H1 (cell line): ENCODE measurements at regions not wholly inside any gene's neighbourhood (a gene's known extent, or its start where the extent isn't known, plus 50 kb on each side); places are given as distances from the start of the nearest gene placed in this dataset.

Experiments
- CTCF ChIA-PET: fragments of 300-600 bp; sonication (Branson Sonifier 250); formaldehyde crosslinking; loops from one replicate; lab custom pipeline; 2021; ENCODE audit not compliant: partially characterized antibody; lab: Charles Lee
- POLR2A ChIA-PET: fragments of 300-600 bp; sonication (Branson Sonifier 250); formaldehyde crosslinking; loops from one replicate; lab custom pipeline; 2021; ENCODE audit warnings: inconsistent platforms; ENCODE audit not compliant: partially characterized antibody; lab: Charles Lee
- DNase-seq, 2 experiments: peaks; one replicate each; pipeline versions ENCODE4 v3.0.0 to v3.0.0-alpha.2; 2010 to 2022; ENCODE audit warnings: low spot score in 2 of 2, low read depth in 1 of 2, mixed read lengths in 1 of 2
- FAIRE-seq: peaks from 2 replicates; lab custom pipeline; 2011; peaks lifted over from hg19 to GRCh38; lab: Jason Lieb, UNC
- H2AFZ ChIP-seq: 2 replicates; pipeline ENCODE4 v1.8.1; 2012; ENCODE audit warnings: low read length, inconsistent platforms
- H2AK5ac ChIP-seq: 2 replicates; pipeline ENCODE4 v1.6.1; 2013; ENCODE audit warnings: low read depth, low read length
- H2BK120ac ChIP-seq: replicated peaks from 2 replicates; pipeline ENCODE3; 2013; ENCODE audit warnings: low read depth, low read length, inconsistent platforms
- H2BK12ac ChIP-seq: 2 replicates; pipeline ENCODE4 v1.6.1; 2013; ENCODE audit warnings: low read depth, low read length
- H2BK15ac ChIP-seq: 2 replicates; pipeline ENCODE4 v1.6.1; 2013; ENCODE audit warnings: low read length
- H2BK20ac ChIP-seq: 2 replicates; pipeline ENCODE4 v1.6.1; 2013; ENCODE audit warnings: low read length
- H2BK5ac ChIP-seq: 2 replicates; pipeline ENCODE4 v1.6.1; 2013; ENCODE audit warnings: low read depth, low read length
- H3K14ac ChIP-seq: 2 replicates; pipeline ENCODE4 v1.6.1; 2013; ENCODE audit warnings: inconsistent platforms; ENCODE audit not compliant: insufficient read length
- H3K18ac ChIP-seq: 2 replicates; pipeline ENCODE4 v1.6.1; 2013; ENCODE audit warnings: low read length; ENCODE audit errors: extremely low read depth
- H3K23ac ChIP-seq: 2 replicates; pipeline ENCODE4 v1.6.1; 2013; ENCODE audit warnings: inconsistent platforms; ENCODE audit not compliant: insufficient read length
- H3K23me2 ChIP-seq: 2 replicates; pipeline ENCODE4 v1.6.1; 2013; ENCODE audit warnings: low read depth, low read length
- H3K27ac ChIP-seq: 2 replicates; pipeline ENCODE4 v1.6.1; 2011; ENCODE audit warnings: low read depth, low read length, inconsistent platforms
- H3K27me3 ChIP-seq, 4 experiments: replicated peaks in 1 of 4; 1 replicate in 1 of 4; 2 replicates in 3 of 4; pipeline versions ENCODE4 v1.6.1 to v1.8.1; 2011 to 2013; ENCODE audit warnings: low read length in 3 of 4, mild to moderate bottlenecking in 3 of 4, inconsistent platforms in 2 of 4, mixed read lengths in 2 of 4, moderate library complexity in 1 of 4; ENCODE audit not compliant: control insufficient read depth in 3 of 4, insufficient read depth in 3 of 4; ENCODE audit errors: extremely low read depth in 1 of 4
- H3K36me3 ChIP-seq, 4 experiments: 2 replicates each; pipeline versions ENCODE4 v1.6.1 to v1.8.1; 2011 to 2013; ENCODE audit warnings: mild to moderate bottlenecking in 4 of 4, low read length in 3 of 4, moderate library complexity in 2 of 4, control low read depth in 1 of 4, inconsistent platforms in 1 of 4; ENCODE audit not compliant: insufficient read depth in 4 of 4, control insufficient read depth in 2 of 4
- H3K4ac ChIP-seq: replicated peaks from 2 replicates; pipeline ENCODE3; 2013; ENCODE audit warnings: low read length, low read depth, mixed read lengths, inconsistent platforms; ENCODE audit not compliant: insufficient read length
- H3K4me1 ChIP-seq, 4 experiments: replicated peaks in 1 of 4; 1 replicate in 1 of 4; 2 replicates in 3 of 4; pipeline versions ENCODE4 v1.6.1 to v1.8.1; 2011 to 2013; ENCODE audit warnings: low read length in 3 of 4, inconsistent platforms in 2 of 4, mixed read lengths in 1 of 4; ENCODE audit not compliant: insufficient read depth in 4 of 4, control insufficient read depth in 3 of 4
- H3K4me2 ChIP-seq, 2 experiments: 2 replicates each; pipeline versions ENCODE4 v1.6.1 to v1.8.1; 2011 to 2013; ENCODE audit warnings: low read depth in 2 of 2, low read length in 2 of 2, control low read depth in 1 of 2, inconsistent platforms in 1 of 2, mild to moderate bottlenecking in 1 of 2; ENCODE audit not compliant: insufficient read depth in 1 of 2
- H3K4me3 ChIP-seq, 4 experiments: fragments of 200-600, 300-600 bp in 1 of 4; sonication (generic), shearing (Covaris generic), sonication (Bioruptor Twin) in 1 of 4; 2 replicates each; pipeline versions ENCODE4 v1.5.1 to v1.8.1; 2011 to 2016; ENCODE audit warnings: low read length in 4 of 4, low read depth in 3 of 4, control low read depth in 2 of 4, inconsistent platforms in 2 of 4, mild to moderate bottlenecking in 2 of 4, mixed read lengths in 1 of 4, moderate library complexity in 1 of 4; ENCODE audit not compliant: insufficient read depth in 2 of 4; ENCODE audit errors: extremely low read depth in 1 of 4
- H3K56ac ChIP-seq: replicated peaks from 2 replicates; pipeline ENCODE3; 2013; ENCODE audit warnings: low read depth, mild to moderate bottlenecking, mixed read lengths, low read length, inconsistent platforms; ENCODE audit not compliant: insufficient read length
- H3K79me1 ChIP-seq: 2 replicates; pipeline ENCODE4 v1.6.1; 2013; ENCODE audit warnings: low read depth, low read length, control low read depth
- H3K79me2 ChIP-seq, 2 experiments: 2 replicates each; pipeline versions ENCODE4 v1.6.1 to v1.8.1; 2012 to 2013; ENCODE audit warnings: low read length in 2 of 2, mild to moderate bottlenecking in 2 of 2, inconsistent platforms in 1 of 2; ENCODE audit not compliant: insufficient read depth in 2 of 2, control insufficient read depth in 1 of 2
- H3K9ac ChIP-seq, 4 experiments: replicated peaks in 1 of 4; 1 replicate in 1 of 4; 2 replicates in 3 of 4; pipeline versions ENCODE4 v1.6.1 to v1.8.1; 2011 to 2013; ENCODE audit warnings: low read depth in 3 of 4, low read length in 3 of 4, control low read depth in 2 of 4, mild to moderate bottlenecking in 2 of 4, moderate library complexity in 2 of 4, inconsistent platforms in 1 of 4; ENCODE audit errors: extremely low read depth in 1 of 4
- H3K9me3 ChIP-seq, 2 experiments: 2 replicates each; pipeline versions ENCODE4 v1.6.1 to v1.8.1; 2012 to 2013; ENCODE audit warnings: mild to moderate bottlenecking in 2 of 2, moderate library complexity in 2 of 2, control low read depth in 1 of 2, inconsistent platforms in 1 of 2, low read depth in 1 of 2, low read length in 1 of 2, mixed read lengths in 1 of 2; ENCODE audit not compliant: insufficient read depth in 2 of 2
- H4K20me1 ChIP-seq, 2 experiments: replicated peaks in 1 of 2; 2 replicates each; pipeline versions ENCODE3 to v1.8.1; 2011 to 2013; ENCODE audit warnings: inconsistent platforms in 2 of 2, low read length in 2 of 2, mild to moderate bottlenecking in 1 of 2; ENCODE audit not compliant: insufficient read depth in 2 of 2, control insufficient read depth in 1 of 2
- H4K5ac ChIP-seq: 2 replicates; pipeline ENCODE4 v1.6.1; 2013; ENCODE audit warnings: low read length, low read depth, mixed read lengths, inconsistent platforms; ENCODE audit not compliant: insufficient read length
- H4K8ac ChIP-seq: 2 replicates; pipeline ENCODE4 v1.8.0; 2013; ENCODE audit warnings: mild to moderate bottlenecking, moderate library complexity, low read length, inconsistent platforms; ENCODE audit not compliant: insufficient read depth; ENCODE audit errors: extremely low read depth
- H4K91ac ChIP-seq: replicated peaks from 2 replicates; pipeline ENCODE3; 2013; ENCODE audit warnings: low read length, mixed read lengths, inconsistent platforms; ENCODE audit not compliant: insufficient read length
- CBX5 ChIP-seq: fragments of 300-800, 300-1000 bp; sonication (generic); IDR thresholded peaks from 2 replicates; pipeline ENCODE4 v1.7.1; 2016; ENCODE audit warnings: antibody characterized with exemption, low read length, low read depth
- EP300 ChIP-seq, 2 experiments: IDR thresholded peaks; 1 replicate in 1 of 2; 2 replicates in 1 of 2; pipeline ENCODE4 v1.6.1; 2011 to 2012; ENCODE audit warnings: low read depth in 2 of 2, low read length in 2 of 2, mild to moderate bottlenecking in 2 of 2, borderline replicate concordance in 1 of 2, inconsistent platforms in 1 of 2, moderate library complexity in 1 of 2
- NRF1 ChIP-seq: IDR thresholded peaks from 2 replicates; pipeline ENCODE4 v1.6.1; 2011; ENCODE audit warnings: mild to moderate bottlenecking, low read depth, low read length, improper control_type of control experiment
- RBBP5 ChIP-seq: IDR thresholded peaks from 2 replicates; pipeline ENCODE4 v1.7.1; 2012; ENCODE audit warnings: low read depth, mild to moderate bottlenecking, inconsistent platforms, low read length, moderate library complexity, borderline replicate concordance
- SAP30 ChIP-seq: fragments of 300-600 bp; sonication (generic); IDR thresholded peaks from 2 replicates; pipeline ENCODE4 v1.7.1; 2012; ENCODE audit warnings: low read length, moderate library complexity, mild to moderate bottlenecking, inconsistent platforms; ENCODE audit not compliant: insufficient read depth, insufficient replicate concordance
- YY1 ChIP-seq: IDR thresholded peaks from 2 replicates; pipeline ENCODE4 v1.6.1; 2011; ENCODE audit warnings: low read depth, mild to moderate bottlenecking, low read length
- ZNF274 ChIP-seq: IDR thresholded peaks from 2 replicates; pipeline ENCODE4 v1.7.0; 2012; ENCODE audit warnings: low read length, borderline replicate concordance; ENCODE audit errors: extremely low read depth
- WGBS, 2 experiments: shearing (Covaris generic) in 1 of 2; methylation state at CpG; one replicate each; pipeline versions ENCODE4 v1.1.6 to v1.1.7; 2013 to 2015; ENCODE audit warnings: low lambda C conversion rate in 2 of 2, mixed read lengths in 2 of 2, inconsistent platforms in 1 of 2, low coverage in 1 of 2, missing lambda C conversion rate in 1 of 2; ENCODE audit not compliant: insufficient replicate concordance in 2 of 2, insufficient coverage in 1 of 2, insufficient read length in 1 of 2; ENCODE audit errors: extremely low coverage in 1 of 2, missing lambda C conversion rate in 1 of 2; 5-methylcytosine and 5-hydroxymethylcytosine counted together

DNA sequence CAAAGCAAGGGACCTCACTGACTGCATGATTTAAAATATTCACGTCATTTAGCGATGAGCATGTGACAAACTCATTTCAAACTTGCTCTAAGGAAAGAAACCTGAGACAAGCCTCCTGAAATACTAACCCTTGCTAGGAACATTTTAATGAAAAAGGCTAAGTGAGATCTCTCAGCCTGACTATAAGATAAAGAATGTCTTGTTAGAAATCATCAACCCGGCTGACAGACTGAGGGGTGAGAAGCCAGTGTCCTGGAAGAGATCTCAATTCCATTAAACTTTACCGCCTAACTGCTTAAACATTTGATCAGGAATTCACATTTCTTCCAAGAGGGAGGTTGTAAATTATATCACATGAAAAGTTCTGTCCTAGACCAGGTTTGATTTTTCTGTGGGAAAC, 274.8 kb upstream of the EXOC2 start:
- Histone ChIP-seq H3K36me3 (no peaks in the 10 kb centered on the region), H3K79me2 (no peaks in the 10 kb centered on the region), H2BK20ac (no peak overlapping the region), H3K27ac (no peak overlapping the region), H3K4me1 (no peaks in the 10 kb centered on the region), H2BK120ac (no peak overlapping the region), H3K4me2 (no peak overlapping the region), H2BK5ac (no peak overlapping the region), H3K27me3 (no peaks in the 10 kb centered on the region), H3K9ac (no peak overlapping the region), H2AK5ac (no peak overlapping the region), H4K8ac (no peak overlapping the region), H3K23me2 (no peaks in the 10 kb centered on the region), H3K4ac (no peak overlapping the region), H2BK15ac (no peak overlapping the region), H3K14ac (no peak overlapping the region), H3K18ac (no peak overlapping the region), H3K79me1 (no peaks in the 10 kb centered on the region), H2BK12ac (no peak overlapping the region), H4K5ac (no peak overlapping the region), H4K20me1 (no peaks in the 10 kb centered on the region), H3K9me3 (no peaks in the 10 kb centered on the region; a peak in 1 of 4 replicates), H4K91ac (no peak overlapping the region), H3K4me3 (no peak overlapping the region), H2AFZ (no peak overlapping the region), H3K23ac (no peak overlapping the region), H3K56ac (no peak overlapping the region)
- no peak for FAIRE-seq
- no peak for DNase-seq
- WGBS, 2 experiments, result 90% methylated on average over 4 of the region's 4 CpGs; no CpG with 5 or more reads in 1 of the 2 experiments
- ChIA-PET CTCF (no interaction called here), POLR2A (no interaction called here)
- TF ChIP-seq EP300 (IDR thresholded peaks at IDR 0.05; ENCODE audit: borderline replicate concordance in 1 of 2, low read depth in 2 of 2, low read length in 2 of 2), result no peak
- no peak for TF ChIP-seq RBBP5
- no peak for TF ChIP-seq NRF1
- no peak for TF ChIP-seq CBX5
- TF ChIP-seq SAP30, result no peak
- TF ChIP-seq ZNF274, result no peak
- no peak for TF ChIP-seq YY1
